ENCODE measurements at regions not wholly inside any gene's neighbourhood (a gene's known extent, or its start where the extent isn't known, plus 50 kb on each side); places are given as distances from the start of the nearest gene placed in this dataset.
A peak's percentile ranks its signal among the peaks of the same experiment; 100 is the strongest.

DNA sequence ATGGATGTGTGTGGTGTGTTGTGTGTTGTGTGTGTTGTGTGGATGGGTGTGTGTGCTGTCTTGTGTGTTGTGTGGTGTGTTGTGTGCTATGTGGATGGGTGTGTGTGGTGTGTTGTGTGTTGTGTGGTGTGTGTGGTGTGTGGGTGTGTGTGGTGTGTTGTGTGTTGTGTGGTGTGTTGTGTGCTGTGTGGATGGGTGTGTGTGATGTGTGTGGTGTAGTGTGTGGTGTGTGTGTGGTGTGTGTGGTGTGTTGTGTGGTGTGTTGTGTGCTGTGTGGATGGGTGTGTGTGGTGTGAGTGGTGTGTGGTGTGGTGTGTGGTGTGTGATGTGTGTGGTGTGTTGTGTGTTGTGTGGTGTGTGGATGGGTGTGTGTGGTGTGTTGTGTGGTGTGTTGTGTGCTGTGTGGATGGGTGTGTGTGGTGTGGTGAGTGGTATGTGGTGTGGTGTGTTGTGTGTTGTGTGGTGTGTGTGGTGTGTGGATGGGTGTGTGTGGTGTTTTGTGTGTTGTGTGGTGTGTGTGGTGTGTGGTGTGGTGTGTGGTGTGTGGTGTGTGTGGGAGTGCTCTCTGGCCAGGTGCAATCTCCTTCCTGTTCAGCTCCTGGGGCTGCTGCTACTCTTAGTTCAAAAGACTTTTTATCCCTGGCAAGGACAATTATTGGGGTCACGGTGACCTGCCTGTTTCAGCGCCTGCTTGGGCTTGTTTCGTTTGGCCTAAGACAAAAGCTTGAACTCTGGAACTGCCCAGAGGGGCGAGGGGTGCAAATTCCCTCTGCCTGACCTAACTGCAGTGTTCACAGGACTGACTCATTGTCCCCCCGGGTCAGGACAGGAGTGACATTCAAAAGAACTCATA is 101.1 kb downstream of the UBIAD1 start:
- DNase-seq: no peak

- no peak for DNase-seq
These were observed 101.7 kb downstream of the UBIAD1 start for GRCh38 chr1:11374748-11375110.

- DNase-seq: no peak
These were observed 101.9 kb upstream of the DISP3 start for GRCh38 chr1:11377001-11377583.

- DNase-seq: no peak
These were observed 101.0 kb upstream of the DISP3 start for GRCh38 chr1:11377954-11378353.

GRCh38 chr1:11379851-11380250 is 99.1 kb upstream of the DISP3 start:
- no peak for DNase-seq

DNA sequence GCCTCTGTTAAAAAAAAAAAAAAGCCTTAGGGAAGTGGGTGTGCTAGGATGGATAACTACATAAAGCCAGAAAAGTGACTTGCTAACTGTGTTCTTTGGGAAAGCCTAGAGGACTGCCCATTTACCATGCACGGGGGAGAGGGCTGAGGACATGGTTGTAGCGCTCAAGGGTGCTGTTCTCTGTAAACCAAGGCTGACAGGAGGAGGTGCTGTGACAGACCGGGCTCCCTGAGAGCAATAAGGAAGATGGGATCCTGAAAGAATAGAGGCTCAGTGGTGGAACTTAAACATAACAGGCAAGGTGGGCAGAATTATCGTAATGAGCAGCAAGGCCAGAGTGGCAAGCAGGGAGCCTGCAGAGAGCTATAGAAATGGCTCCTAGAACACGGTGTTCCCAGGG is 98.5 kb upstream of the DISP3 start:
- DNase-seq: no peak

- DNase-seq: no peak
These were observed 95.3 kb upstream of the DISP3 start for GRCh38 chr1:11383553-11384169.

GRCh38 chr1:11384170-11384554 is 94.8 kb upstream of the DISP3 start:
- DNase-seq: no peak

DNA sequence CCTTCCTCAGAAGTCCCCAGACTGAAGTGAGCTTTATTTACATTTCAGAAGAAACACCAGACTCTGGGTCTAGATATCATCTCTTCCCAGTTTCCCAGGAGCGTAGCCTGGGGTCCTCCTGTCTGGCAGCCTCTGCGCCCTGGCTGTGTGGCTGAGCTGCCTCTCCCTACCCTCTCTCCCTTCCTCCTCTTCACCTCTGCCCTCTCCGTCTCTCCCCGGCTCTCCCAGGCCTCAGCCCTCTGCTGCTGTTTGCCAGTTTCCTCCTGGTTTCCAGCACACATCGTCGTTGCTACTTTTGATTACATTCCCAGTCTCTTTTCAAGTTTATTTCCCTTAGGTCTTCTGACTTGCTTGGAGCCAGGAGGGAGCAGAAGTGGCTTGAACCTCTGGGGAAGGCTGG is 91.1 kb upstream of the DISP3 start:
- no peak for DNase-seq

DNA sequence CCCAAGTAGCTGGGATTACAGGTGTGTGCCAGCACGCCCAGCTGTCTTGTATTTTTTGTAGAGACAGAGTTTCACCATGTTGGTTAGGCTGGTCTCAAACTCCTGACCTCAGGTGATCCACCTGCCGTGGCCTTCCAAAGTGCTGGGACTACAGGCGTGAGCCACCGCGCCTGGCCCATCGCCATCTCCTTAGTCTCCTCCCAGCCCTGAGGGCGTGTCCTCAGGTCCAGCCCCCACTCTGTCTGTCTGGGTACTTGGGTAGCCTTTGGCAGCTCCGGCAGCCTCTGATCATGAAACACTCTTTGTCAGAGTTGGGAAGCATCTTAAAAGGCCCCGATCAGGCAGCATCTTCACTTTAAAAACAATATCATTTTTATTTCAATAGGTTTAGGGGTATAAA is 90.3 kb upstream of the DISP3 start:
- peak; percentile 19 for DNase-seq

GRCh38 chr1:11391327-11391726 is 87.6 kb upstream of the DISP3 start:
- no peak for DNase-seq

- DNase-seq: no peak
These were observed 87.1 kb upstream of the DISP3 start for GRCh38 chr1:11391886-11392285.

- DNase-seq: no peak
These were observed 84.2 kb upstream of the DISP3 start for GRCh38 chr1:11394592-11395245.

- DNase-seq: no peak
These were observed 83.3 kb upstream of the DISP3 start for GRCh38 chr1:11395616-11396015.

GRCh38 chr1:11397151-11397901 is 81.6 kb upstream of the DISP3 start:
- no peak for DNase-seq

DNA sequence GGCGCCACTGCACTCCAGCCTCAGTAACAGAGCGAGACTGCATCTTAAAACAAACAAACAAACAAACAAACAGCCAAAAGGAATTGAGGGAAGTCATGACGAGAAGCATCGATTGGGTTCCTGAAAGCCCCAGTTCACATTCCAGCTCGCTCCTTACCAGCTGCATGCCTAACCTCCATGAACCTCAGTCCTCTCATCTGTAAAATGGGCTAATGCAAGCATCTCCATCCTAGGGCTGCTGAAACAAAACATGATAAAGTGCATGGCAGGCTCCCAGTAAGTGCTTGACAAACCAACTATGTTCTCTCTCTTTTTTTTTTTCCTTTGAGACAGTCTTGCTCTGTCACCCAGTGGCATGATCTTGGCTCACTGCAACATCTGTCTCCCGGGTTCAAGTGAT is 79.7 kb upstream of the DISP3 start:
- DNase-seq: no peak

DNA sequence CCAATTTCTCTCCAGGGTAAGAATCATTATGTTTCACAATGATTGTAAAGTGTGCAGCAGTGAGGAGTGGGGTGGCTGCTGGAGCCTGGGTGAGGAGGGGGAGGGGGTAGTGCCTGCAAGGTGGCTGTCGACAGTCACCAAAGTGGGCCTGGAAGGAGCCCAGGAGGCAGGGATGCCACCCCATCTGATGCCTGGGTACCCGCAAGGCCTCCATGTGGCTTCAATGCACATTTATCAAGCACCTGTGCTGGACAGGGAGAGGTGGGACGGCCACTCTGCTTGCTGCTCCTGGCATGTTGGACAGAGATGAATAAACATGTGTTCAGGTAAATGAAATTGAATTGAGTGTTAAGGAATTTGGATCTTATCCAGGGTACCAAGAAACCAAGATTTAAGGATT is 78.8 kb upstream of the DISP3 start:
- DNase-seq: no peak

DNA sequence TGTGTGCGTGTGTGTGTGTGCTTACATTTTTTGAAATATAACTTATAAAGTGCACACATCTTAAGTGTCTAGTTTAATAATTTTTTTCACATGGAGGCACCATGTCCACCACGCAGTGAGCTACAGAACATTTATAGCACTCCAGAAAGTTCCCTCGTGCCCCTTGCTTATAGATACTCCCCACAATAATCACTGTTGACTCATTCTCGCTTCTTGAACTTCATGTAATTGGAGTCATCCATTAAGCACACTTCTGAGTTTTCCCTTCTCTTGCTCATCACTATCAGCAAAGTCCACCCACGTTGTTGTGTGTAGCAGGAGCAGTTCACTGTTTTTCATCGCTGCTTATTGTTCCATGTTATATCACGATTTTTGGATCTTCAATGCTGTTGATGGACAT is 78.4 kb upstream of the DISP3 start:
- no peak for DNase-seq

- no peak for DNase-seq
These were observed 72.1 kb upstream of the DISP3 start for GRCh38 chr1:11406845-11407244.

- DNase-seq: no peak
These were observed 71.5 kb upstream of the DISP3 start for GRCh38 chr1:11407301-11407994.

GRCh38 chr1:11412141-11412540 is 66.8 kb upstream of the DISP3 start:
- DNase-seq: no peak

DNA sequence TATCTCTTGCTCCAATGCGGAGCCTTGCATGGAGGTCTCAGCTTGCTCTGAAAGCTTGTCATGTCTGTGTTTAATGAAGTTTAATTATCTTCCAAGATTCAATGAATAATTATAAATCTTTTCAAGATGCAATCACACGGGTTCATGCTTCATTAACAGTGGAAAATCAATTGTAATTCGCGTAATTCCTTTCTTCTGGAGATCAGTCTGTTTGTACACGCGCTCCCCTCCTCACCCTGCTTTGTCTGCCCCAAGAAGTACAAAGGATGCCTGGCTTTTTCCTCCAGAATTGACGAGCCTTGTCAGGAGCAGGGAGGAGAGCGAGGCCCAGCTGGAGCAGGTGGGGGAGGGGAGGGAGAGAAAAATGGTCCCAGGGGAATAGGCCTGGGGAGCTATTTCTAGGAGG is 65.0 kb upstream of the DISP3 start:
- DNase-seq: peak; percentile 45

Data from NCI-H1105 (cell line).